A673 (cell line): ENCODE measurements at regions not wholly inside any gene's neighbourhood (a gene's known extent, or its start where the extent isn't known, plus 50 kb on each side); places are given as distances from the start of the nearest gene placed in this dataset.

Experiments used
- CTCF ChIP-seq: fragments of 300-800, 200-600 bp; sonication (generic); conservative IDR thresholded peaks from 2 replicates; pipeline ENCODE4 v1.5.1; 2017; ENCODE audit warnings: low read depth, mild to moderate bottlenecking, antibody characterized with exemption, low read length, moderate library complexity, mixed read lengths
- EZH2 ChIP-seq: fragments of 200-600 bp; sonication (generic); IDR thresholded peaks from 2 replicates; pipeline ENCODE4 v1.6.1; 2017; ENCODE audit warnings: borderline replicate concordance, low read depth, mild to moderate bottlenecking, mixed read lengths, antibody characterized with exemption, low read length; ENCODE audit not compliant: poor library complexity, severe bottlenecking

DNA sequence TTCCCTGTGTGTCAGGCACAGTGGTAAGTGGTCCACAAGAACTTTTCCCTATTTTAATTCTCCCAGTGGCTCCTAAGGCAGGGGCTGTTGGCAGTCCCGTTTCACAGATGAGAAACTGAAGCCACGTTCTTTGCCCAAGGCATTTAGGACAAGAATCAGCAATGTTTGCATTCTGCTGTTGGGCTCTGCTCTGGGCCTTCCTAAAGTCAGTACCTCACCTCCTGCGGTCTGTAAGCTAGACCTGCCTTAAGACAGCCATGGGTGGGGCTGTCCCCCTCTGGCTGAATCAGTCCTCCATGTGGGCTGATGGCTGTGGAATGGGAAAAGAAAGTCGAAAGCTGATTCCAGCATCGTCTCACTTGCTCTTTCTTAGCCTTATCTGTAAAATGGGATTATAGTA lies 304.8 kb downstream of the MAF start:
- TF ChIP-seq CTCF (no peak), EZH2 (no peak)
